ENCODE measurements at regions not wholly inside any gene's neighbourhood (a gene's known extent, or its start where the extent isn't known, plus 50 kb on each side); places are given as distances from the start of the nearest gene placed in this dataset.
"Not testable (repeated sequence)": the region's sequence is repeated elsewhere in the genome, so short reads cannot be mapped to it uniquely, and the experiment has no call there.

- WGBS = 90% methylated on average over 2 of the region's 2 CpGs
- DNase-seq (no peak), ATAC-seq (peak in 1 of 2 donors; percentile 11)
- H3K9me3 ChIP-seq (ENCODE audit: control insufficient read depth, low read length) = no peaks in the 10 kb centered on the region
- intact Hi-C loops (cut with DNase I) = no loop called here
- H3K27ac ChIP-seq (ENCODE audit: low read length) = no peak overlapping the region
- no peaks in the 10 kb centered on the region for H3K4me1 ChIP-seq (ENCODE audit: control insufficient read depth, insufficient read depth, low read length)
- no peak overlapping the region for H3K4me3 ChIP-seq (ENCODE audit: low read length)
- no peaks in the 10 kb centered on the region for H3K27me3 ChIP-seq (ENCODE audit: control insufficient read depth, insufficient read depth)
Measured at GRCh38 chr20:12098421-12098820, 180.7 kb downstream of the BTBD3 start.

GRCh38 chr20:12108846-12109245 lies 191.2 kb downstream of the BTBD3 start:
- H3K27ac ChIP-seq (ENCODE audit: low read length) = no peak overlapping the region
- no peak overlapping the region for H3K4me3 ChIP-seq (ENCODE audit: low read length)
- no peaks in the 10 kb centered on the region for H3K9me3 ChIP-seq (ENCODE audit: control insufficient read depth, low read length)
- no peaks in the 10 kb centered on the region for H3K4me1 ChIP-seq (ENCODE audit: control insufficient read depth, insufficient read depth, low read length)
- 75% methylated on average over 1 of the region's 1 CpG for WGBS
- H3K27me3 ChIP-seq (ENCODE audit: control insufficient read depth, insufficient read depth) = no peaks in the 10 kb centered on the region
- ATAC-seq (no peak), DNase-seq (no peak)
- intact Hi-C loops (cut with DNase I) = no loop called here

- Histone ChIP-seq H3K4me3 (ENCODE audit: low read length) (no peak overlapping the region), H3K4me1 (ENCODE audit: control insufficient read depth, insufficient read depth, low read length) (no peaks in the 10 kb centered on the region), H3K27ac (ENCODE audit: low read length) (no peak overlapping the region), H3K27me3 (ENCODE audit: control insufficient read depth, insufficient read depth) (no peaks in the 10 kb centered on the region), H3K9me3 (ENCODE audit: control insufficient read depth, low read length) (no peaks in the 10 kb centered on the region)
- intact Hi-C loops (cut with DNase I) = no loop called here
- WGBS = 92% methylated on average over 3 of the region's 3 CpGs
- no peak for DNase-seq
- no peak for ATAC-seq
Measured at GRCh38 chr20:12110274-12110673, 192.6 kb downstream of the BTBD3 start.

- intact Hi-C loops (cut with DNase I) = no loop called here
- no peaks in the 10 kb centered on the region for H3K4me1 ChIP-seq (ENCODE audit: control insufficient read depth, insufficient read depth, low read length)
- no peak overlapping the region for H3K27ac ChIP-seq (ENCODE audit: low read length)
- H3K4me3 ChIP-seq (ENCODE audit: low read length) = no peak overlapping the region
- DNase-seq = no peak
- 49% methylated on average over 2 of the region's 2 CpGs for WGBS
- H3K27me3 ChIP-seq (ENCODE audit: control insufficient read depth, insufficient read depth) = no peaks in the 10 kb centered on the region
- no peak for ATAC-seq
- H3K9me3 ChIP-seq (ENCODE audit: control insufficient read depth, low read length) = no peaks in the 10 kb centered on the region
Measured at GRCh38 chr20:12110711-12111110, 193.0 kb downstream of the BTBD3 start.

- Histone ChIP-seq H3K27ac (ENCODE audit: low read length) (no peak overlapping the region), H3K9me3 (ENCODE audit: control insufficient read depth, low read length) (no peaks in the 10 kb centered on the region), H3K27me3 (ENCODE audit: control insufficient read depth, insufficient read depth) (no peaks in the 10 kb centered on the region), H3K4me1 (ENCODE audit: control insufficient read depth, insufficient read depth, low read length) (no peaks in the 10 kb centered on the region), H3K4me3 (ENCODE audit: low read length) (no peak overlapping the region)
- ATAC-seq = no peak
- DNase-seq = no peak
- intact Hi-C loops (cut with DNase I) = no loop called here
- WGBS = 60% methylated on average over 3 of the region's 3 CpGs
Measured at GRCh38 chr20:12111431-12112088, 193.9 kb downstream of the BTBD3 start.

GRCh38 chr20:12112089-12112474 lies 194.4 kb downstream of the BTBD3 start:
- H3K4me1 ChIP-seq (ENCODE audit: control insufficient read depth, insufficient read depth, low read length) = no peaks in the 10 kb centered on the region
- no peak for ATAC-seq
- H3K27me3 ChIP-seq (ENCODE audit: control insufficient read depth, insufficient read depth) = no peaks in the 10 kb centered on the region
- H3K27ac ChIP-seq (ENCODE audit: low read length) = no peak overlapping the region
- WGBS = 89% methylated on average over 4 of the region's 4 CpGs
- no peak overlapping the region for H3K4me3 ChIP-seq (ENCODE audit: low read length)
- intact Hi-C loops (cut with DNase I) = no loop called here
- no peaks in the 10 kb centered on the region for H3K9me3 ChIP-seq (ENCODE audit: control insufficient read depth, low read length)
- DNase-seq = no peak

GRCh38 chr20:12112665-12113064 lies 195.0 kb downstream of the BTBD3 start:
- intact Hi-C loops (cut with DNase I) = no loop called here
- H3K9me3 ChIP-seq (ENCODE audit: control insufficient read depth, low read length) = no peaks in the 10 kb centered on the region
- no peaks in the 10 kb centered on the region for H3K4me1 ChIP-seq (ENCODE audit: control insufficient read depth, insufficient read depth, low read length)
- no peaks in the 10 kb centered on the region for H3K27me3 ChIP-seq (ENCODE audit: control insufficient read depth, insufficient read depth)
- DNase-seq = no peak
- H3K27ac ChIP-seq (ENCODE audit: low read length) = no peak overlapping the region
- H3K4me3 ChIP-seq (ENCODE audit: low read length) = no peak overlapping the region
- no peak for ATAC-seq
- WGBS = 90% methylated on average over 2 of the region's 2 CpGs

- peak; percentile 42 to 47 for ATAC-seq
- DNase-seq = no peak
- H3K27me3 ChIP-seq (ENCODE audit: control insufficient read depth, insufficient read depth) = no peaks in the 10 kb centered on the region
- no peak overlapping the region for H3K4me3 ChIP-seq (ENCODE audit: low read length)
- no peaks in the 10 kb centered on the region for H3K4me1 ChIP-seq (ENCODE audit: control insufficient read depth, insufficient read depth, low read length)
- intact Hi-C loops (cut with DNase I) = no loop called here
- WGBS = 75% methylated on average over 3 of the region's 3 CpGs
- no peaks in the 10 kb centered on the region for H3K9me3 ChIP-seq (ENCODE audit: control insufficient read depth, low read length)
- H3K27ac ChIP-seq (ENCODE audit: low read length) = no peak overlapping the region
Measured at GRCh38 chr20:12113075-12113467, 195.4 kb downstream of the BTBD3 start.

- no peaks in the 10 kb centered on the region for H3K4me1 ChIP-seq (ENCODE audit: control insufficient read depth, insufficient read depth, low read length)
- WGBS = 42% methylated on average over 10 of the region's 10 CpGs
- intact Hi-C loops (cut with DNase I) = no loop called here
- no peak overlapping the region for H3K4me3 ChIP-seq (ENCODE audit: low read length)
- no peaks in the 10 kb centered on the region for H3K27me3 ChIP-seq (ENCODE audit: control insufficient read depth, insufficient read depth)
- ATAC-seq (peak; percentile 92 to 93), DNase-seq (peak; percentile 37 to 49 (median 48))
- no peaks in the 10 kb centered on the region for H3K9me3 ChIP-seq (ENCODE audit: control insufficient read depth, low read length)
- H3K27ac ChIP-seq (ENCODE audit: low read length) = peak overlapping the region; percentile 17
Measured at GRCh38 chr20:12113468-12114371, 196.0 kb downstream of the BTBD3 start.

GRCh38 chr20:12129114-12129513 lies 211.4 kb downstream of the BTBD3 start:
- WGBS = 65% methylated on average over 13 of the region's 13 CpGs
- intact Hi-C loops (cut with DNase I); H3K4me1 ChIP-seq (ENCODE audit: control insufficient read depth, insufficient read depth, low read length); ATAC-seq; DNase-seq; H3K9me3 ChIP-seq (ENCODE audit: control insufficient read depth, low read length); H3K27ac ChIP-seq (ENCODE audit: low read length); H3K4me3 ChIP-seq (ENCODE audit: low read length); H3K27me3 ChIP-seq (ENCODE audit: control insufficient read depth, insufficient read depth): not testable (repeated sequence)

- intact Hi-C loops (cut with DNase I); ATAC-seq; H3K27ac ChIP-seq (ENCODE audit: low read length); H3K9me3 ChIP-seq (ENCODE audit: control insufficient read depth, low read length); DNase-seq; H3K27me3 ChIP-seq (ENCODE audit: control insufficient read depth, insufficient read depth); H3K4me3 ChIP-seq (ENCODE audit: low read length); H3K4me1 ChIP-seq (ENCODE audit: control insufficient read depth, insufficient read depth, low read length): not testable (repeated sequence)
- 82% methylated on average over 10 of the region's 10 CpGs for WGBS
Measured at GRCh38 chr20:12129532-12129931, 211.8 kb downstream of the BTBD3 start.

Data from right cardiac atrium (tissue), 5 donors.